Smooth muscle cell (in vitro differentiated cells): ENCODE measurements at regions not wholly inside any gene's neighbourhood (a gene's known extent, or its start where the extent isn't known, plus 50 kb on each side); places are given as distances from the start of the nearest gene placed in this dataset.

Experiments
- DNase-seq: peaks from one replicate; lab custom pipeline; 2025; ENCODE audit not compliant: unreplicated experiment; lab: John Stamatoyannopoulos, UW
- H2AFZ ChIP-seq: fragments of 200-600 bp; sonication (generic); 2 replicates; pipeline ENCODE4 v1.6.0; 2016; ENCODE audit warnings: antibody characterized with exemption, low read depth, mild to moderate bottlenecking
- H3F3A ChIP-seq: fragments of 200-600 bp; sonication (generic); 2 replicates; pipeline ENCODE4 v1.6.0; 2017; ENCODE audit warnings: antibody characterized with exemption, low read depth
- H3K27ac ChIP-seq: fragments of 200-600 bp; sonication (generic); 2 replicates; pipeline ENCODE4 v1.5.1; 2016; ENCODE audit warnings: low read depth, mild to moderate bottlenecking
- H3K27me3 ChIP-seq: fragments of 200-600 bp; sonication (generic); 2 replicates; pipeline ENCODE4 v1.6.1; 2016; ENCODE audit warnings: low read depth, mild to moderate bottlenecking
- H3K36me3 ChIP-seq: fragments of 200-600 bp; sonication (generic); 2 replicates; pipeline ENCODE4 v1.5.1; 2016; ENCODE audit warnings: low read depth
- H3K4me1 ChIP-seq: fragments of 200-600 bp; sonication (generic); 2 replicates; pipeline ENCODE4 v1.5.1; 2016; ENCODE audit warnings: low read depth
- H3K4me2 ChIP-seq: fragments of 200-600 bp; sonication (generic); 2 replicates; pipeline ENCODE4 v1.6.0; 2016; ENCODE audit warnings: mild to moderate bottlenecking
- H3K4me3 ChIP-seq: fragments of 200-600 bp; sonication (generic); 2 replicates; pipeline ENCODE4 v1.5.1; 2016; ENCODE audit warnings: mild to moderate bottlenecking
- H3K79me2 ChIP-seq: fragments of 200-600 bp; sonication (generic); 2 replicates; pipeline ENCODE4 v1.6.0; 2016; ENCODE audit warnings: low read depth, mild to moderate bottlenecking
- H3K9ac ChIP-seq: fragments of 200-600 bp; sonication (generic); 2 replicates; pipeline ENCODE4 v1.6.0; 2016; ENCODE audit warnings: low read depth
- H3K9me3 ChIP-seq: fragments of 200-600 bp; sonication (generic); replicated peaks from 2 replicates; pipeline ENCODE4 v1.5.1; 2016; ENCODE audit warnings: low read depth
- H4K20me1 ChIP-seq: fragments of 200-600 bp; sonication (generic); 2 replicates; pipeline ENCODE4 v1.6.0; 2016; ENCODE audit warnings: low read depth
- CTCF ChIP-seq: fragments of 200-600 bp; sonication (generic); IDR thresholded peaks from 2 replicates; pipeline ENCODE4 v1.5.1; 2017; ENCODE audit warnings: borderline replicate concordance, mild to moderate bottlenecking, antibody characterized with exemption; ENCODE audit not compliant: insufficient read depth, poor library complexity, severe bottlenecking
- WGBS: methylation state at CpG from one replicate; pipeline ENCODE4 v1.1.7; 2016; ENCODE audit warnings: low lambda C conversion rate; 5-methylcytosine and 5-hydroxymethylcytosine counted together

- H2AFZ ChIP-seq, result peak overlapping the region; percentile 62
- WGBS, result 88% methylated on average over 3 of the region's 3 CpGs
- H3K79me2 ChIP-seq, result no peaks in the 10 kb centered on the region
- H3K4me3 ChIP-seq, result no peak overlapping the region
- no peaks in the 10 kb centered on the region for H3F3A ChIP-seq
- no peaks in the 10 kb centered on the region for H3K9me3 ChIP-seq
- no peak overlapping the region for H3K27ac ChIP-seq
- H3K4me2 ChIP-seq, result no peak overlapping the region
- no peaks in the 10 kb centered on the region for H3K36me3 ChIP-seq
- no peak overlapping the region for H3K9ac ChIP-seq
- H3K4me1 ChIP-seq, result no peaks in the 10 kb centered on the region
- no peak for DNase-seq
- no peaks in the 10 kb centered on the region for H3K27me3 ChIP-seq
- no peak for TF ChIP-seq CTCF
- H4K20me1 ChIP-seq, result no peaks in the 10 kb centered on the region
These were observed 238.5 kb downstream of the MTX2 start for GRCh38 chr2:176507786-176508185.

GRCh38 chr2:176508374-176508773 lies 239.1 kb downstream of the MTX2 start:
- Histone ChIP-seq H3K79me2 (no peaks in the 10 kb centered on the region), H3K4me3 (no peak overlapping the region), H3K27me3 (no peaks in the 10 kb centered on the region), H3K9ac (no peak overlapping the region), H3K4me1 (no peaks in the 10 kb centered on the region), H2AFZ (no peak overlapping the region), H3K4me2 (peak overlapping the region; percentile 14), H3K36me3 (no peaks in the 10 kb centered on the region), H3F3A (no peaks in the 10 kb centered on the region), H4K20me1 (no peaks in the 10 kb centered on the region), H3K9me3 (no peaks in the 10 kb centered on the region), H3K27ac (no peak overlapping the region)
- DNase-seq, result no peak
- TF ChIP-seq CTCF, result no peak
- 94% methylated on average over 1 of the region's 1 CpG for WGBS

DNA sequence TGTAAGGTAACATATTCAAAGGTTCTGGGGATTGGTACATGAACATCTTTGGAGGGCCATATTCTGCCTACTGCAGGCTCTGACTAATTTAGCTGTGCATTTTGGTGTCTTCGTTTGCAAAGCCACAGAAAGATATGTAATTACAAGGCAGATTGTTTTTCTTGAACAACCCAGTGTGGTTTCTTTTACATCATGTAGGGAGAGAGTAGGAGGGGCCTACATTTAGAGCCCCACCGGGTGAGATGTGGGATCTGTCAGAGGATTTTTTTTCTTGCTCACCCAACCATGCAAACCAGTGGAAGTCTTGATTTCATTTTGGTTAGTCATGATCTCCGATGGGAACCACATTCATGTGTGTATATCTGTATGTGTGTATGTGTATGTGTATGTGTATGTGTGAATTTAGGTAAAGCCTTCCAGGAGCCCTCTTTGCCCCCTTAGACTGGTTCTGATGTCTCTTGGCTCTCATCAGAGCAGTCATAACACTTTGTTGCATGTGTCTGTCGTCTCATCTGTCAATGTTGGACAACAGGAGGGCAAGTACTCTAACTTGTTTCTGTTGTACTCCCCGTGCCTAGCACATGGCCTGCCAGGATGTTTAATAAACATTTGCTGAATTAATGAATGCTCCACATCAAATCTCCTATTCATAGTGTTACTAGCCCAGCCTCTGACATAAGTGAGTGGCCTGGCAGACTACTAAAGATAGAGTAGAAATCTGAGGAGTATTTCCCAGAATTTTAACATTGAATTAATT lies 239.9 kb downstream of the MTX2 start:
- TF ChIP-seq CTCF, result no peak
- H3K4me1 ChIP-seq, result no peaks in the 10 kb centered on the region
- no peaks in the 10 kb centered on the region for H3K36me3 ChIP-seq
- H3K4me2 ChIP-seq, result peak overlapping the region; percentile 14
- H4K20me1 ChIP-seq, result no peaks in the 10 kb centered on the region
- H3K27ac ChIP-seq, result no peak overlapping the region
- no peaks in the 10 kb centered on the region for H3K27me3 ChIP-seq
- H3F3A ChIP-seq, result no peaks in the 10 kb centered on the region
- no peak overlapping the region for H3K9ac ChIP-seq
- 53% methylated on average over 5 of the region's 5 CpGs for WGBS
- H3K9me3 ChIP-seq, result no peaks in the 10 kb centered on the region
- H3K4me3 ChIP-seq, result no peak overlapping the region
- no peaks in the 10 kb centered on the region for H3K79me2 ChIP-seq
- H2AFZ ChIP-seq, result no peak overlapping the region
- DNase-seq, result no peak

GRCh38 chr2:176514276-176514675 lies 245.0 kb downstream of the MTX2 start:
- no peak overlapping the region for H3K9ac ChIP-seq
- H3K27me3 ChIP-seq, result no peaks in the 10 kb centered on the region
- H3F3A ChIP-seq, result no peaks in the 10 kb centered on the region
- TF ChIP-seq CTCF, result no peak
- WGBS, result 84% methylated on average over 5 of the region's 5 CpGs
- H3K79me2 ChIP-seq, result no peaks in the 10 kb centered on the region
- H3K4me3 ChIP-seq, result no peak overlapping the region
- no peaks in the 10 kb centered on the region for H3K36me3 ChIP-seq
- H4K20me1 ChIP-seq, result no peaks in the 10 kb centered on the region
- no peak overlapping the region for H2AFZ ChIP-seq
- no peak overlapping the region for H3K27ac ChIP-seq
- DNase-seq, result no peak
- H3K4me2 ChIP-seq, result no peak overlapping the region
- no peaks in the 10 kb centered on the region for H3K9me3 ChIP-seq
- no peaks in the 10 kb centered on the region for H3K4me1 ChIP-seq
